Left lobe of liver (tissue), 2 donors: ENCODE measurements at regions not wholly inside any gene's neighbourhood (a gene's known extent, or its start where the extent isn't known, plus 50 kb on each side); places are given as distances from the start of the nearest gene placed in this dataset.
A peak's percentile ranks its signal among the peaks of the same experiment; 100 is the strongest.

ENCODE experiments used
- ATAC-seq: fragments of 200-7000 bp; cut with Tn5 transposase; one replicate; pipeline ENCODE4 v1.9.1; 2020; ENCODE audit warnings: mild to moderate bottlenecking, moderate library complexity
- DNase-seq: peaks from one replicate; pipeline ENCODE4 v3.0.0-alpha.2; 2020; ENCODE audit warnings: low spot score
- donor health status: DM: no; HTN: no; CAD: no; lungs with moderate emphysema.
- donor health status: DM: no; HTN: yes; CAD: no.

GRCh38 chr2:12381543-12382325, 335.0 kb upstream of the TRIB2 start:
- no peak for ATAC-seq
- no peak for DNase-seq

- DNase-seq (no peak), ATAC-seq (no peak)
These were observed 334.4 kb upstream of the TRIB2 start for GRCh38 chr2:12382366-12382765.

- DNase-seq (no peak), ATAC-seq (no peak)
These were observed 327.2 kb upstream of the TRIB2 start for GRCh38 chr2:12389344-12390045.

- ATAC-seq = no peak
- DNase-seq = no peak
These were observed 325.6 kb upstream of the TRIB2 start for GRCh38 chr2:12391116-12391515.

- ATAC-seq = no peak
- DNase-seq = no peak
These were observed 320.0 kb upstream of the TRIB2 start for GRCh38 chr2:12396699-12397098.

GRCh38 chr2:12397854-12398253, 318.9 kb upstream of the TRIB2 start:
- DNase-seq (no peak), ATAC-seq (no peak)

GRCh38 chr2:12399240-12399639, 317.5 kb upstream of the TRIB2 start:
- no peak for ATAC-seq
- DNase-seq = no peak

- ATAC-seq = no peak
- no peak for DNase-seq
These were observed 316.2 kb upstream of the TRIB2 start for GRCh38 chr2:12400543-12400942.

GRCh38 chr2:12402440-12403139, 314.1 kb upstream of the TRIB2 start:
- no peak for DNase-seq
- no peak for ATAC-seq

GRCh38 chr2:12404497-12404896, 312.2 kb upstream of the TRIB2 start:
- ATAC-seq (no peak), DNase-seq (no peak)

- ATAC-seq (no peak), DNase-seq (no peak)
These were observed 309.6 kb upstream of the TRIB2 start for GRCh38 chr2:12407160-12407559.

- ATAC-seq = no peak
- no peak for DNase-seq
These were observed 303.8 kb upstream of the TRIB2 start for GRCh38 chr2:12412898-12413305.

- ATAC-seq = no peak
These were observed 301.2 kb upstream of the TRIB2 start for GRCh38 chr2:12415536-12415935.

GRCh38 chr2:12416600-12416999, 300.1 kb upstream of the TRIB2 start:
- ATAC-seq (peak; percentile 92), DNase-seq (peak; percentile 61)

More at GRCh38 chr2:12415536-12415935, 301.2 kb upstream of the TRIB2 start:
- DNase-seq = no peak

GRCh38 chr2:12417786-12418185, 298.9 kb upstream of the TRIB2 start:
- DNase-seq = no peak
- no peak for ATAC-seq

GRCh38 chr2:12419803-12420202, 296.9 kb upstream of the TRIB2 start:
- ATAC-seq (no peak), DNase-seq (no peak)

- ATAC-seq (no peak), DNase-seq (no peak)
These were observed 295.7 kb upstream of the TRIB2 start for GRCh38 chr2:12421046-12421445.

GRCh38 chr2:12424219-12424618, 292.5 kb upstream of the TRIB2 start:
- no peak for ATAC-seq
- DNase-seq = no peak

- DNase-seq (no peak), ATAC-seq (no peak)
These were observed 291.9 kb upstream of the TRIB2 start for GRCh38 chr2:12424809-12425208.

GRCh38 chr2:12428324-12428723, 288.4 kb upstream of the TRIB2 start:
- ATAC-seq (no peak), DNase-seq (no peak)

GRCh38 chr2:12428786-12429185, 287.9 kb upstream of the TRIB2 start:
- DNase-seq (no peak), ATAC-seq (no peak)
